OCI-LY7 (cell line): ENCODE measurements at regions not wholly inside any gene's neighbourhood (a gene's known extent, or its start where the extent isn't known, plus 50 kb on each side); places are given as distances from the start of the nearest gene placed in this dataset.

Source experiments
- BruUV-seq: library from RNA; stranded (reverse); fragments of 400-500 nt; replicated peaks from 2 replicates; lab custom pipeline; 2021; lab: Mats Ljungman, UMichigan
- CTCF ChIA-PET: fragments of 300-600 bp; sonication (Branson Sonifier 250); formaldehyde crosslinking; loops from one replicate; lab custom pipeline; 2022; ENCODE audit warnings: antibody characterized with exemption; ENCODE audit not compliant: unreplicated experiment; lab: Charles Lee
- POLR2A ChIA-PET: fragments of 300-600 bp; sonication (Branson Sonifier 250); formaldehyde crosslinking; loops from one replicate; lab custom pipeline; 2022; ENCODE audit warnings: antibody characterized with exemption; lab: Charles Lee
- DNase-seq: peaks from one replicate; pipeline ENCODE4 v3.0.0-alpha.2; 2015; ENCODE audit warnings: low spot score
- H2AFZ ChIP-seq: fragments of 200-600 bp; sonication (generic), shearing (Covaris generic); 2 replicates; pipeline ENCODE4 v1.6.1; 2014; ENCODE audit warnings: mild to moderate bottlenecking, antibody characterized with exemption, low read length, moderate library complexity
- H3K27ac ChIP-seq: fragments of 200-600 bp; sonication (generic); 2 replicates; pipeline ENCODE4 v1.5.1; 2014; ENCODE audit warnings: mixed run types, low read depth, mild to moderate bottlenecking, moderate library complexity, low read length, inconsistent platforms; ENCODE audit not compliant: poor library complexity, severe bottlenecking
- H3K36me3 ChIP-seq: fragments of 200-600 bp; sonication (generic); 2 replicates; pipeline ENCODE4 v1.6.1; 2014; ENCODE audit warnings: mild to moderate bottlenecking, antibody characterized with exemption, low read length, moderate library complexity, mixed read lengths; ENCODE audit not compliant: insufficient read depth
- H3K4me1 ChIP-seq: fragments of 200-600 bp; sonication (generic); 2 replicates; pipeline ENCODE4 v1.5.1; 2014; ENCODE audit warnings: mild to moderate bottlenecking, low read length; ENCODE audit not compliant: insufficient read depth, poor library complexity, severe bottlenecking
- H3K4me2 ChIP-seq: fragments of 200-600 bp; sonication (generic); 2 replicates; pipeline ENCODE4 v1.6.1; 2014; ENCODE audit warnings: mild to moderate bottlenecking, low read length
- H3K4me3 ChIP-seq: fragments of 200-600 bp; sonication (generic); 2 replicates; pipeline ENCODE4 v1.5.1; 2014; ENCODE audit warnings: mild to moderate bottlenecking, low read depth, low read length; ENCODE audit not compliant: poor library complexity, severe bottlenecking
- H3K79me2 ChIP-seq: fragments of 200-600 bp; sonication (generic); 2 replicates; pipeline ENCODE4 v1.6.1; 2016; ENCODE audit warnings: low read depth, mild to moderate bottlenecking, low read length, moderate library complexity, mixed read lengths; ENCODE audit not compliant: insufficient read depth
- H3K9me2 ChIP-seq: fragments of 200-600 bp; sonication (generic); 2 replicates; pipeline ENCODE4 v1.6.1; 2016; ENCODE audit warnings: mild to moderate bottlenecking, low read length, mixed read lengths; ENCODE audit not compliant: insufficient read depth
- H3K9me3 ChIP-seq: fragments of 200-600 bp; sonication (generic); 2 replicates; pipeline ENCODE4 v1.6.1; 2014; ENCODE audit warnings: mild to moderate bottlenecking, mixed run types, low read length, mixed read lengths
- H4K20me1 ChIP-seq: fragments of 200-600 bp; sonication (generic); 2 replicates; pipeline ENCODE4 v1.6.1; 2014; ENCODE audit warnings: mild to moderate bottlenecking, antibody characterized with exemption, low read length, moderate library complexity, mixed read lengths; ENCODE audit not compliant: insufficient read depth
- CTCF ChIP-seq: fragments of 200-600 bp; sonication (generic); conservative IDR thresholded peaks from 2 replicates; pipeline ENCODE4 v1.5.1; 2014; ENCODE audit warnings: mild to moderate bottlenecking, antibody characterized with exemption, low read length, moderate library complexity, mixed read lengths
- EZH2phosphoT487 ChIP-seq: fragments of 200-600 bp; sonication (generic); IDR thresholded peaks from 2 replicates; pipeline ENCODE4 v1.6.1; 2018; ENCODE audit warnings: low read depth, borderline replicate concordance, mild to moderate bottlenecking, mixed run types, antibody characterized with exemption, low read length, moderate library complexity, mixed read lengths
- intact Hi-C: fragments of 100-400 bp; cut with micrococcal nuclease; formaldehyde crosslinking; loops from one replicate; pipeline ENCODE4 v1.10.0; 2022; ENCODE audit not compliant: unreplicated experiment

GRCh38 chr13:88314496-88314895, 643.3 kb downstream of the SLITRK5 start:
- intact Hi-C loops, result no loop called here
- H4K20me1 ChIP-seq, result no peaks in the 10 kb centered on the region
- H3K4me1 ChIP-seq, result no peaks in the 10 kb centered on the region
- no peaks in the 10 kb centered on the region for H3K36me3 ChIP-seq
- no peak overlapping the region for H3K4me3 ChIP-seq
- ChIA-PET POLR2A (interaction anchor here (1.6 kb wide), 1 partner anchor 11 kb away, joined by 4 read pairs; no protein-coding TSS in a partner anchor), CTCF (no interaction called here)
- no peak overlapping the region for H2AFZ ChIP-seq
- no peak for DNase-seq
- no peaks in the 10 kb centered on the region for H3K9me3 ChIP-seq
- no peak overlapping the region for H3K4me2 ChIP-seq
- H3K79me2 ChIP-seq, result no peaks in the 10 kb centered on the region
- no TSS peak for BruUV-seq
- no peaks in the 10 kb centered on the region for H3K9me2 ChIP-seq
- TF ChIP-seq CTCF (no peak), EZH2phosphoT487 (no peak)
- H3K27ac ChIP-seq, result no peak overlapping the region

- Histone ChIP-seq H3K36me3 (no peaks in the 10 kb centered on the region), H3K9me3 (no peaks in the 10 kb centered on the region; the same call in 1 of the 2 replicates), H3K9me2 (no peaks in the 10 kb centered on the region), H3K4me2 (no peak overlapping the region), H3K27ac (no peak overlapping the region), H2AFZ (no peak overlapping the region), H4K20me1 (no peaks in the 10 kb centered on the region), H3K4me3 (no peak overlapping the region), H3K4me1 (no peaks in the 10 kb centered on the region), H3K79me2 (no peaks in the 10 kb centered on the region)
- no TSS peak for BruUV-seq
- CTCF ChIA-PET, result no interaction called here
- POLR2A ChIA-PET, result interaction anchor here (0.6 to 0.9 kb wide), 3 partner anchors 24 to 1738 kb away, joined by 3 read pairs; no protein-coding TSS in a partner anchor
- TF ChIP-seq EZH2phosphoT487 (no peak), CTCF (no peak)
- intact Hi-C loops, result no loop called here
- DNase-seq, result no peak
Observed at GRCh38 chr13:88329066-88329465, 657.9 kb downstream of the SLITRK5 start.

- H2AFZ ChIP-seq, result no peak overlapping the region
- H3K9me2 ChIP-seq, result no peaks in the 10 kb centered on the region
- no peak for DNase-seq
- no peaks in the 10 kb centered on the region for H3K36me3 ChIP-seq
- no peaks in the 10 kb centered on the region for H3K9me3 ChIP-seq
- ChIA-PET CTCF (no interaction called here), POLR2A (no interaction called here)
- intact Hi-C loops, result no loop called here
- H3K4me3 ChIP-seq, result no peak overlapping the region
- BruUV-seq, result no TSS peak
- H3K4me1 ChIP-seq, result no peaks in the 10 kb centered on the region
- TF ChIP-seq EZH2phosphoT487, result no peak
- TF ChIP-seq CTCF, result no peak
- no peak overlapping the region for H3K27ac ChIP-seq
- no peaks in the 10 kb centered on the region for H4K20me1 ChIP-seq
- no peak overlapping the region for H3K4me2 ChIP-seq
- no peaks in the 10 kb centered on the region for H3K79me2 ChIP-seq
Observed at GRCh38 chr13:88339271-88339741, 668.1 kb downstream of the SLITRK5 start.
